Gastroesophageal sphincter (tissue), 3 donors: ENCODE measurements at regions not wholly inside any gene's neighbourhood (a gene's known extent, or its start where the extent isn't known, plus 50 kb on each side); places are given as distances from the start of the nearest gene placed in this dataset.

ENCODE experiments used
- POLR2AphosphoS5 ChIP-seq: sonication (generic); formaldehyde crosslinking; IDR thresholded peaks from one replicate; pipeline ENCODE4 v1.6.1; 2017; ENCODE audit warnings: antibody characterized with exemption
- TF ChIP-seq, protein P1 (sequence below), 4 experiments: fragments of 200-600 bp in 2 of 4; fragments of 450-650 bp in 2 of 4; sonication (generic) in 1 of 4; IDR thresholded peaks; one replicate each; pipeline ENCODE4 v1.5.1; 2017 to 2019; ENCODE audit warnings: antibody characterized with exemption in 4 of 4, mild to moderate bottlenecking in 2 of 4, moderate library complexity in 2 of 4

DNA sequence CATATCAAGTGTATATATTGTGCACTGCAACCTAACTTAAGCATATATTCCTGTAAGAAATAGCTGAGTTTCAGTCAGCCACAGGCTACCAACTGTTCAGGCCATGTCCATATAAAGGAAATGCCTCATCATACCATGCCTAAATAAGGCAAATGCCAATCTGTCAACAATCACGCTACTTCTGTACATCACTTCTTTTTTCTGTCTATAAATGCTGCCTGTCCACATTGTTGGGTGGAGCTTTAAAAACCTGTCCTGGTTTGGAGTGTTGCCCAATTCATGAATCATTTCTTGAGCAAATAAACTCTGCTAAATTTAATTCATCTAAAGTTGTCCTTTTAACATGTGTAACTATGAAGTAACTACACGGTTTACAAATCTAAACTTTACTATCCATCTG, 1091.9 kb downstream of the NSUN3 start:
- no peak for TF ChIP-seq POLR2AphosphoS5
- TF ChIP-seq, protein P1, sequence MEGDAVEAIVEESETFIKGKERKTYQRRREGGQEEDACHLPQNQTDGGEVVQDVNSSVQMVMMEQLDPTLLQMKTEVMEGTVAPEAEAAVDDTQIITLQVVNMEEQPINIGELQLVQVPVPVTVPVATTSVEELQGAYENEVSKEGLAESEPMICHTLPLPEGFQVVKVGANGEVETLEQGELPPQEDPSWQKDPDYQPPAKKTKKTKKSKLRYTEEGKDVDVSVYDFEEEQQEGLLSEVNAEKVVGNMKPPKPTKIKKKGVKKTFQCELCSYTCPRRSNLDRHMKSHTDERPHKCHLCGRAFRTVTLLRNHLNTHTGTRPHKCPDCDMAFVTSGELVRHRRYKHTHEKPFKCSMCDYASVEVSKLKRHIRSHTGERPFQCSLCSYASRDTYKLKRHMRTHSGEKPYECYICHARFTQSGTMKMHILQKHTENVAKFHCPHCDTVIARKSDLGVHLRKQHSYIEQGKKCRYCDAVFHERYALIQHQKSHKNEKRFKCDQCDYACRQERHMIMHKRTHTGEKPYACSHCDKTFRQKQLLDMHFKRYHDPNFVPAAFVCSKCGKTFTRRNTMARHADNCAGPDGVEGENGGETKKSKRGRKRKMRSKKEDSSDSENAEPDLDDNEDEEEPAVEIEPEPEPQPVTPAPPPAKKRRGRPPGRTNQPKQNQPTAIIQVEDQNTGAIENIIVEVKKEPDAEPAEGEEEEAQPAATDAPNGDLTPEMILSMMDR (IDR thresholded peaks at IDR 0.05) = no peak
